GM21526 (cell line): ENCODE measurements at regions not wholly inside any gene's neighbourhood (a gene's known extent, or its start where the extent isn't known, plus 50 kb on each side); places are given as distances from the start of the nearest gene placed in this dataset.

Source experiments
- ATAC-seq: cut with Tn5 transposase; IDR thresholded peaks from one replicate; pipeline ENCODE4 v1.9.1; 2021; ENCODE audit warnings: moderate library complexity; ENCODE audit not compliant: unreplicated experiment, low FRiP score

- no peak for ATAC-seq
Observed at GRCh38 chr2:18503376-18504228, 56.9 kb downstream of the RDH14 start.

DNA sequence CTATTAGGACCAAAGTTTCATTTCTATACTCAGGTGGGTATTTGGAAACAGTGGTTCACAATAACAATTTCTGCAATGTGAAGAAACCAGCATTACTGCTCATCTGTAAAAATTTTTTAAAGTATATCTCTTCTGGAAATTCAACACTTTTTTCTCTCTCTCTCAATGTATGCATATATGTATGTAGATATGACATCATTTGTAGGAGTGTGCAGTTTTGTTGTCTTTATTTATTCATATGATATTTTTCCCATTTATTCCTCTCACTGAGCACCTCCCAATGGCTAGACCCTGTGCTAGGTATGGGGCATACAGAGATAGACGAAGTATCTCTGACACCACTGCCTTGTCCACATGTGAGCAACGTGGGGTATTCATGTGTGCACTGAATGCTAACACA, 58.3 kb downstream of the RDH14 start:
- no peak for ATAC-seq

DNA sequence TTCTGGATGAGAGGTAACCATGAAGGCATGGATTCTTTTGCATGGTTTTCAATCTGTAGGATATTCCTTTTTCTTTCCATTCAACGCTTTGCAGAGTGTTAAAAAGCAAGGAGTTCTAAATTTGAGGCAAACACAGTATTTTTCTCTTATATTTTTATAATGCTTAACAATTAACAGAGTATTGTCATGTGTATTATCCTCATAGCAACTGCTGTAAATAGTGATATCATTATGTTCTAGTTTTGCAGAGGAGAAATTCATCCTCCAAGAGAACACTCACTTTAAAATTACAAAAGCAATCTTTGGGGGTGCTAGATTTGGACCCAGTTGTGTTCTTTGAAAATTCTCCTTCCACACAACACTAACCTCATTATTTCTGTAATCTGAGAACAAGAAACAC, 58.7 kb downstream of the RDH14 start:
- no peak for ATAC-seq

- no peak for ATAC-seq
Observed at GRCh38 chr2:18501156-18501555, 59.3 kb downstream of the RDH14 start.

DNA sequence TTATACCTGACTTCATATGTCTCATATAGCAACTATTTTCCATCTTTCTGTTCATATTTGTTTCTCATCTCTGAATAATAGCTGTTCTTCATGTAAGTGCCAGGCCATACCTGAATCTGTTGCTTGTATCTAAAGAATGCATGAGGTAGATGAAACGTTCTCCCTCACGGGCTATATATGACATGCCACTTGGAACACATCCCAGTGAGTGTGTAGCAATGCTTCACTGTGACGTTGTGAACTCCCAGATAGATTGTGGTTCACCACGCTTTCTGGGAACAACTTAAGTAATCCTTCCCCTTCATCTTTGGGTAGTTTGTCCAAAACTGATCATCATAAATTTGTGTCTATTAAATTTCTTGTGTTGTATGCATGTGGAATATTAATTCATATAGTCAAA, 60.1 kb downstream of the RDH14 start:
- ATAC-seq, result no peak

- ATAC-seq, result no peak
Observed at GRCh38 chr2:18498531-18498930, 61.9 kb downstream of the RDH14 start.

GRCh38 chr2:18496516-18496915, 63.9 kb downstream of the RDH14 start:
- no peak for ATAC-seq

GRCh38 chr2:18495058-18495457, 65.4 kb downstream of the RDH14 start:
- ATAC-seq, result no peak

- no peak for ATAC-seq
Observed at GRCh38 chr2:18492721-18493120, 67.7 kb downstream of the RDH14 start.

DNA sequence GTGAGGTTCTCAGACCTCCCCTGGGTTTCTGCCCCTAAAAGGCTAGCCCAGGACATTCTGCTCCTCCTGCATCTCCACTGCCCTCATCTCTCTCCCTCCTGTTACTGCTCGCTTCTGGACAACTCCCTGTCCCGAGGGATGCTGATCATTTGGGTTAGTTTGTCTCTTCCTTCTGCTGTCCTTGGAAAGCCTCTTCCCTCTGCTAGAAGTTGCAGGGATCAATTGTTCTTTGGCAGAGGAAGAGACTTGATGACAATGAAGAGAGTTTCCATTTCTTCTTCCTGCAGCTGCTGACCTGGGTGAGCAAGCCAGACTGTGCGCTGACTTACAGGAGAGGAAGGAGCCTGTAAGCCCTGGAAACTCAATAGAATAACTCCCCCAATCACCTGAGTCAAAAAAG, 68.9 kb downstream of the RDH14 start:
- ATAC-seq, result no peak

- ATAC-seq, result no peak
Observed at GRCh38 chr2:18490901-18491300, 69.6 kb downstream of the RDH14 start.

DNA sequence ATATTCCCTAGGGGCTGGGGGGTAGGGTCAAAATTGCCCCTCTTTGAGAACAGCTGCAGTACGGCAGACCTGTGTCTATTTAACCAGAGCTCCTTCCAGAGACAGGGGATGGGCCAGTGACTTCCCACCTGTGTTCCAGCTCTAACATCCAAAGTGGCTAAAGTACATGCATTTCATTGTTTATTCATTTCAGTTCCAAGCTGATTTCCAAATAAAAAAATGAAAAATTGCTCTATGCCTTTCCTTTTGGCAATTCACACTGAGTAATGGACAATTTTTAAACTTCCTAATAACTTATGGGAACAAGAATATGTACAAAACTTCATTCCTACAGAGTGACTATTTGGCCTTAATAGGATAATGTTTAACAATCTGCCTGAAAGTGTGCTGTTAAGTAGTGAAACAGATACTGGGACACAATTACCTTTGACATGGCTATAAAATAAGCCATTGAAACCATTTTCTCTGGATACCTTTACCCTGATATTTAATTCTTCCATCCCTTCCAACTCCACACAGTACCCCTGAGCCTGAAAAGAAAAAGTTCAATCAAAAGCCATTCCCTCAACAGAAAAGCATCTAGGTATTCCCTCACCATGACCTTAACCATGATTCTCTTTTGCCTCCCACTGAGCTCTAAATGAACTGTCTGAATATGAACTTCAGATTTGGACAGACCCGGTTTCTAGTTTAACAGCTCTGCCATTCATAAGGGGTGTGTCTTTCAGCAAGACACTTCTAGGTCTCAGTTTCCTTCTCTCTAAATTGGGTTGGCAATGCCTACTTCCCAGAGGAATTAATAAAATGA, 73.1 kb downstream of the RDH14 start:
- ATAC-seq, result no peak

- ATAC-seq, result no peak
Observed at GRCh38 chr2:18484625-18485024, 75.8 kb downstream of the RDH14 start.

DNA sequence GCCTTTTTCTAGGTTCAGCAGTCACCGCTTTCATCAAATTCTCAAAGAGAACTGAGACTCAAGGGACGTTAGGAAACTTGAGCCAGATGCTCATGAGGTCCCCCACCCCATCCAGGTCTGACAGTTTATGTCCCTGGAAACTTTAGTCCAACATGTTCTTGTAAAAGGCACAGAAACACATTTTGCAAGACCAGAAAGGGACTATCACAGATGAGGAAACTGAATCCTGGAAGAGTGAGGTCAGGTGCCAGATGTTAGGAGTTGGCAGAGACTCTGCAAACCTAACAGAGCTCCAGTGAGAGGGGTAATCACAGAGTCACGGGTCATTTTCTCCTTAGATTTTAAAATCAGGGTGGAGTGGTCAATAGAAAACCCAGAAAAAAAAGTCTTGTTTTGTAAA, 76.6 kb downstream of the RDH14 start:
- ATAC-seq, result no peak

- ATAC-seq, result no peak
Observed at GRCh38 chr2:18482666-18483065, 77.8 kb downstream of the RDH14 start.

GRCh38 chr2:18479947-18480369, 80.5 kb downstream of the RDH14 start:
- ATAC-seq, result no peak

- no peak for ATAC-seq
Observed at GRCh38 chr2:18477293-18477692, 83.2 kb downstream of the RDH14 start.

- no peak for ATAC-seq
Observed at GRCh38 chr2:18476484-18476883, 84.0 kb downstream of the RDH14 start.

DNA sequence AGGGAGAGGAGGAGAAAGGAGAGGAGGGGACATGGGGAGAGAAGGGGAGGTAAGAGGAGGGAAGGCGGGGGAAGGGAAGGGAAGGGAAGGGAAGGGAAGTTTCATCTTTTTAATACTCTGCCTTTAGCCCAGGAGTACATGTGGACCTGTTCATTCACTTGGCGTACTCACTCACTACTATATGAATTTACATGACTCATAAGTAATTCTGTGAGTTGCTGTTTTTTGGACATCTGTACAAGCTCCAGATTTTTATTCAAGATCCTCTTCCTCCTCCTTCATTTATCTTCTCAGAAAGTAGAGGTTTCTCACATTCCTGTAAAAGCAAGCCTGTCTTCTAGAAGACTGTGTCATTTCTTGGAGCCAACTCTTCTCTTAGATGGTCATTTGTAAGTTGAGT, 84.6 kb downstream of the RDH14 start:
- no peak for ATAC-seq

- no peak for ATAC-seq
Observed at GRCh38 chr2:18474700-18475099, 85.8 kb downstream of the RDH14 start.

DNA sequence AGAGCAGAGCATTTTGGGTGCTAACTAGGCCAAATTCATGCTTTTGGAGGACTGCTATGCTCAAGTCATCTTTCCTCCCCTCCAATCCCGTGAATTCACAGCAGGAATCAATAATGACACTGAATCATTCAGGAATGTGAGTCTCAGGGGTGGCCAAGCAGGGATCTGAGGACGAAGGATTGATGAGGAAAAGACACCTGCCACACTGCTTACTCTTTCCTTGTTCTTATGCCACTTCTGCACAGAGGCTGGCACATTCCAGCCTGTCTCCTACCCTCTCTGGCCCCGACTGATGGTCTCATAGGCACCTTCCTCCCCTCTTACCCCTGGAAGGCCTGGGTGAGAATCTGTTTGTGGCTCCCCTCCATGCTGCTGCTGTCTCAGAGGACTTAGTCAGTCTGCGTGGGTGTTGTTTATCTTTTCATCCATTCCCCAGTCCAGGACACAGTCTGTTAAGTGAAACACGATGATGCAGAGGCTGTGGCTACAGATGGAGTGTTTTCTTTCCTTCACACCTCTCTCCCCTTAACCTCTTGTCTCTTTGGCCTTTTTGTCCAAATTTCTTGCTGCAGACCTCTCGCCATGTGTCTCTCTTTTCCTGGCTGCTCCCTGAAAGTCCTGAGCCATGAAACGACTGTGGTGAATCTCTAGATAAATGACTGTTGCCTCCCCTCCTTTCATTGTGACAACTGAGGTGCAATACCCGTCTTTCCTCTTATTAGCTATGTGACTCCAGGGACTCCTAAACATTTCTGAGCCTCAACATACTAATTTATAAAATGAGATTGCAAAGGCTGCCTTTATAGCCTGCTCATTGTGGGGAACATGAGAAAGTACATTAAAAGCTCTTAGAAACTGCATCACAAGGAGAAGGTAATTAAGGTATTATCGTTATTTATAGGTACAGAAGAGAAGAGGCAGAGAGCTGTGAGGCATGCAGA, 86.9 kb downstream of the RDH14 start:
- ATAC-seq, result no peak
